ENCODE measurements at regions not wholly inside any gene's neighbourhood (a gene's known extent, or its start where the extent isn't known, plus 50 kb on each side); places are given as distances from the start of the nearest gene placed in this dataset.

DNA sequence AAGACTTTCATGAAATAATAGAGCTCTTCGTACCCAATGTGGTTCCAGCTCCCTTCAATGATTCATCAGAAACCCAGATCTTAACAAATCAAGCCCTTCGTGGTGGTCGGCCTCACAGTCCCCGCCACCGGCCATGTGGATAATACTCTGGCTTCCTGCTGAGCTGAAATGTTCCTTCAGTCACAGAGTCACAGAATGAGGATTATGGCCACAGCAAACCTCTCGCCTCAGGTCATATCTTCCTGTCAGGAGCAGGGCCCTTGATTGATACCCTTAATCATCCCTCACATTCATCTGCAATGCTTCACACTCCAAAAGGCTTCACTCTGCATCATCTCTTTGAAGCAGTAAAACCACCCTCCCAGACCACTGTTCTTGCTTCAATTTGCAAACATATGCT, 452.6 kb downstream of the OCA2 start:
- no peak for TF ChIP-seq CTCF (conservative IDR thresholded peaks at IDR 0.05; ENCODE audit: low read length)
- DNase-seq (ENCODE audit: low read depth) = no peak
- H3K4me3 ChIP-seq (ENCODE audit: low read length) = no peak overlapping the region

DNA sequence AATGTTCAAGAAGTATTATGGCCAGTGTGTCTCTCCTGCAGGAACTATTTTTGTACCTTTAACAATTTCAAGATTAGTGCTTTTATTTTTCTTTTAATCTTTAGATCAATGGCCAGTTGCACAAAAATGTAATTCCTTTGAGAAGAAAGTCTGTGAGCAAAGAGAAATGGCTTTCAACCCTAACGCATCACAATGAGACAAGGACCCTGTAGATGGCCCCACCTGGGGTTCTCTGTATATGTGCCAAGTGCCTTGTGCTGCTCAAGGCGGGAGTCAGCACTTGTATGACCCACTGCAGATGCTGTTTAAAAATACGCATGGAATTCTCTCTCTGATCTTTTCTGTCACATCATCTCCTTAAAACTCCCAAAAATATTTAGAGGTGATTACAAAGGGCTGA, 453.4 kb downstream of the OCA2 start:
- no peak for TF ChIP-seq CTCF (conservative IDR thresholded peaks at IDR 0.05; ENCODE audit: low read length)
- H3K4me3 ChIP-seq (ENCODE audit: low read length) = no peak overlapping the region
- DNase-seq (ENCODE audit: low read depth) = no peak

DNA sequence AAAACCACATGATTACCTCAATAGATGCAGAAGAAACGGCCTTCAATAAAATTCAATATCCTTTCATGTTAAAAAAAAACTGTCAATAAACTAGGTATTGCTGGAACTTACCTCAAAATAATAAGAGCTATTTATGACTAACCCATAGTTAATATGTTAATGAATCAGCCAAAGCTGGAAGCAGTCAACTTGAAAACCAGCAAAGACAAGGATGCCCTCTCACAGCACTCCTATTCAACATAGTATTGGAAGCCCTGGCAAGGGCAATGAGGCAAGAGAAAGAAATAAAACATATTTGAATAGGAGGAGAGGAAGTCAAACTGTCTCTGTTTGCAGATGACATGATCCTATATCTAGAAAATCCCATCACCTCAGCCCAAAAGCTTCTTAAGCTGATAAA, 456.1 kb downstream of the OCA2 start:
- no peak for TF ChIP-seq CTCF (conservative IDR thresholded peaks at IDR 0.05; ENCODE audit: low read length)
- no peak overlapping the region for H3K4me3 ChIP-seq (ENCODE audit: low read length)
- DNase-seq (ENCODE audit: low read depth) = no peak

DNA sequence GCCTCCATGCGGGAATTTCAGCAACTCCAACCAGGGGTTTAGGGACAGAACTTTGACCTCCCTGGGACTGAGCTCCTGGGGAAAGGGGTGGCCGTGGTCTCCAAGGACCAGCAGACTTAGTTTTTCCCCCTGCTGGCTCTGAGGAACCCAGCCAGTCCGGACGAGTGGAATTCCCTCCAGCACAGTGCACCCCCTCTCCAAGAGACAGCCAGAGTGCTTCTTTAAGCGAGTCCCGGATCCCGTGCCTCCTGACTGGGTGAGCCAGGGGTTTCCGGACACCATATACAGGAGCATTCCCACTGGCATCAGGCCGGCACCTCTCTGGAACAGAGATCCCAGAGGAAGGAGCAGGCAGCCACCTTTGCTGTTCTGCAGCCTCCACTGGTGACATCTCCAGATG, 459.5 kb downstream of the OCA2 start:
- no peak overlapping the region for H3K4me3 ChIP-seq (ENCODE audit: low read length)
- TF ChIP-seq CTCF (conservative IDR thresholded peaks at IDR 0.05; ENCODE audit: low read length) = no peak
- DNase-seq (ENCODE audit: low read depth) = no peak

DNA sequence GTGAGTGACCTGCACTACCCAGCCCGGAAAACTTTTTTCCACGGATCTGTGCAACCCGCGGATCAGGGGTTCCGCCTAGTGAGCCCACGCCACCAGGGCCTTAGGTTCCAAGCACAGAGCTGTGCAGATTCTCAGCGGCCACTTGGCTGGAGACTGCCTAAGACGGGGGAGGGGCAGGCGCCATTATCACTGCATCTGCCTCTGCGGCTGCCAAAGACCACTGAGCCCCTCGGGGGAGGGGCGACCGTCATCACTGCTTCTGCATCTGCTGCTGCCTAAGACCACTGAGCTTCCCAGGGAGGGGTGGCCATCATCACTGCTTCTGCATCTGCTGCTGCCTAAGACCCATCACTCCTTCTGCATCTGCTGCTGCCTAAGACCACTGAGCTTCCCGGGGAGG, 460.2 kb downstream of the OCA2 start:
- H3K4me3 ChIP-seq (ENCODE audit: low read length) = no peak overlapping the region
- DNase-seq (ENCODE audit: low read depth) = no peak
- no peak for TF ChIP-seq CTCF (conservative IDR thresholded peaks at IDR 0.05; ENCODE audit: low read length)

DNA sequence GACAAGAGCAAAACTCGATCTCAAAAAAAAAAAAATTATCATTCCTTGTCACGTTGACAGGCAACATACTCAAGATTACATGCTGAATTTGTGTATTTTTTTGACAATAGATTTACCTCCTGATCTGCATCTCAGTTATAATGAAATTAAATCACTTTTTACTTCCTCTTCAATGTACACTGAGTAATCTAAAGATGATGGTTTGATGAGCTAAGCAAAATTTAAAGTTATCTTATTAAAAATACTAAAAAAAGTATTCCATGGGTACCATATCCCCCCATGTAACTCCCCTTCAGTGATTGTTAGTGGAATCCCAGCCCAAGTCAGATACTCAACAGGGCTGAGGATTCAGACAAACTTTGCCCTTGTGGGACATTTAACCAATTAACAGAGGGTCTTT, 463.2 kb downstream of the OCA2 start:
- H3K4me3 ChIP-seq (ENCODE audit: low read length) = no peak overlapping the region
- no peak for DNase-seq (ENCODE audit: low read depth)
- TF ChIP-seq CTCF (conservative IDR thresholded peaks at IDR 0.05; ENCODE audit: low read length) = no peak

GRCh38 chr15:27628486-27628885, 470.6 kb downstream of the OCA2 start:
- no peak overlapping the region for H3K4me3 ChIP-seq (ENCODE audit: low read length)
- no peak for TF ChIP-seq CTCF (conservative IDR thresholded peaks at IDR 0.05; ENCODE audit: low read length)
- DNase-seq (ENCODE audit: low read depth) = no peak
